ENCODE measurements at regions not wholly inside any gene's neighbourhood (a gene's known extent, or its start where the extent isn't known, plus 50 kb on each side); places are given as distances from the start of the nearest gene placed in this dataset.
A peak's percentile ranks its signal among the peaks of the same experiment; 100 is the strongest.

GRCh38 chr3:152516216-152516615, 247.5 kb downstream of the MBNL1 start:
- DNase-seq = no peak

- DNase-seq = no peak
These were observed 248.8 kb downstream of the MBNL1 start for GRCh38 chr3:152517502-152517901.

GRCh38 chr3:152518346-152518745, 249.6 kb downstream of the MBNL1 start:
- DNase-seq = no peak

- no peak for DNase-seq
These were observed 250.6 kb downstream of the MBNL1 start for GRCh38 chr3:152519376-152519775.

DNA sequence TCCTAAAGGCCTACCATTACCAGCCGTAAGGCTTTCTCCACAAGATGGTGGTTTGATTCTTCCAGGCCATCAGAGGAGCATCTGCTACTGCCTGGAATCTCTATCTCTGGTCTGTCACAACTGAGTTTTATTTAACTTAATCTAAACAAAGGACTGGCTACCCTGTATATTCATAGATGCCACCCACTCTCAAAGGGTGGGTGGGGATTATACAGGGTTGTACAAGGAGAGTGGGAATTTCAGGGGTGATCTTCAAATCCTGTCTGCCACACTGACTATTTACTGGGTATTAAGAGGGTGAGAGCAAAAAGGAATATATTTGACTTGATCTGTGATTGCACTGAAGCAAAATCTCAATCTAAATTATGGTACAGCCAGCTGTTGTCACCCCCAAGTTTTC, 253.3 kb downstream of the MBNL1 start:
- DNase-seq = no peak

GRCh38 chr3:152524198-152525140, 255.7 kb downstream of the MBNL1 start:
- peak; percentile 25 to 40 for DNase-seq

GRCh38 chr3:152531717-152532116, 263.0 kb downstream of the MBNL1 start:
- DNase-seq = no peak

DNA sequence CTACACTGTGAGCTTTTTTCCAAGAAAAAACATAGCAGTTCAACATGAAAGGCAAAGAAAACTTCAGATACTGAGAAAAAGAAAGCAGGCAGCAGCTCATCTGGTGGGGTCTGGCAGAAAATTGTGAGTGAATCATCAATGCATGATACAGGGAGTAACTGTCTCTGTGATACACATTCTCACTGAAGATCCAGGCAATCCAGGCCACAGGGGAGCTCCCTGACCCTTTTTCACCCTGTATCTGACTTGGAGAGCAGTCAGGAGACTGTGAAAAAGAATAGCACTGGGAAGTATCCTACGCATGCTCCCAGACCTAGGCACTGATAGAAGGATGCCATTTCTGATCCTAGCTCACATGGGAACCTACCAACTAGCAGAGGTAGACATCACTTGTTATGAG, 269.8 kb downstream of the MBNL1 start:
- no peak for DNase-seq

GRCh38 chr3:152539191-152539764, 270.5 kb downstream of the MBNL1 start:
- DNase-seq = no peak

DNA sequence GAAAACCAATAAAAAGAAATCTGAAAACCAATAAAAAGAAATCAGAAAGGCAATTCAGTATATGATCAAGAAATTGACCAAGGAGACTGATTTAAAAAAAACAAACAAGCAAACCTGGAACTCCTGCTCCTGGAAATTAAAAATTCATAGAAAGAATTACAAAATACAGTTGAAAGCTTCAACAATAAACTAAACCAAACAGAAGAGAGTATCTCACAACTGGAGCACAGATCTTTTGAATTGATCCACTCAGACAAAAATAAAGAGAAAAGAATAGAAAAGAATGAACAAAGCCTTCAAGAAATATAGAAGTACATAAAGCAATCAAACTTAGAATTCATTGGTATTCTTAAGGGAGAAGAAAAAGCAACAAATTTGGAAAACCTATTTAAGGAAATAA, 271.4 kb downstream of the MBNL1 start:
- no peak for DNase-seq

- no peak for DNase-seq
These were observed 278.4 kb downstream of the MBNL1 start for GRCh38 chr3:152547153-152547552.

- no peak for DNase-seq
These were observed 280.5 kb downstream of the MBNL1 start for GRCh38 chr3:152549263-152549662.

- DNase-seq = no peak
These were observed 281.6 kb downstream of the MBNL1 start for GRCh38 chr3:152550284-152550683.

DNA sequence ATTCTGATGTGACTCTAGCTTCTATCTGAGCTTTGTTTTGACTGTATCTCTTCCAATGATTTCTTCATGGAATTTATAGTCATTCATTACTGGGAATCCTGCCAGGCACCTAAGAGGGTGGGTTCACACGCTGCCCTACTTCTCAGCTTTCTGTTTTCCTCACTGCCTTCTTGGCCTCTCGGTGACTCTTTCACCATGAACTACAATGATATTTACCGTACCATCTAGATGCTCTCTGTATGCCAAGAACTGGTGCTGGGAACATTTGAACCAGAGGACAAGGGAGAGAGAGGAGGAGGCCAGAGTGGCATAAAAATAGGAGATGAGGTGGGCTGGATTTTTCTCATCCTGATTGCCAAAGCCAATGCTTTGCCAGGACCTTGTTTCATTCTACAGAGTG, 280.0 kb upstream of the P2RY1 start:
- DNase-seq = no peak

- no peak for DNase-seq
These were observed 279.2 kb upstream of the P2RY1 start for GRCh38 chr3:152555666-152556291.

GRCh38 chr3:152556731-152557254, 278.1 kb upstream of the P2RY1 start:
- no peak for DNase-seq

GRCh38 chr3:152557302-152557999, 277.5 kb upstream of the P2RY1 start:
- no peak for DNase-seq

DNA sequence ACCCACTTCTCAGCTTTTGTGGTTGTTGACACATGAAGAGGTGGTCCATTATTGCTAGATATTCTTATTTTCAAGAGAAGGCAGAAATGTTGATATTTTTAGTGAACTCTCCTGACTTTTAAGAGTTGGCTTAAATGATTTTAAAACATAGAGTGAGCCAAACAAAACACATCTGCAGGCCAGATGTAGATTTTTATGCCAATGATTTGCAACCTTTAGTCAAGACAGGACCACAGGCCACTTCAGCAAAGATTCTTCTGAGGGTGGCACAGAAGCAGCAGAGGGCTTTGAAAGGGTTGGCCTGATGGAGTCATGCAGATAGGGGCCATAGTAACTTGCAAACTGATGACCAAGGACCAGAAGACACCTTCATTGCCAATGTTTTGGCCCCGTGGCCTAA, 276.5 kb upstream of the P2RY1 start:
- DNase-seq = no peak

GRCh38 chr3:152559246-152559645, 275.7 kb upstream of the P2RY1 start:
- DNase-seq = no peak

GRCh38 chr3:152564459-152564858, 270.5 kb upstream of the P2RY1 start:
- DNase-seq = no peak

DNA sequence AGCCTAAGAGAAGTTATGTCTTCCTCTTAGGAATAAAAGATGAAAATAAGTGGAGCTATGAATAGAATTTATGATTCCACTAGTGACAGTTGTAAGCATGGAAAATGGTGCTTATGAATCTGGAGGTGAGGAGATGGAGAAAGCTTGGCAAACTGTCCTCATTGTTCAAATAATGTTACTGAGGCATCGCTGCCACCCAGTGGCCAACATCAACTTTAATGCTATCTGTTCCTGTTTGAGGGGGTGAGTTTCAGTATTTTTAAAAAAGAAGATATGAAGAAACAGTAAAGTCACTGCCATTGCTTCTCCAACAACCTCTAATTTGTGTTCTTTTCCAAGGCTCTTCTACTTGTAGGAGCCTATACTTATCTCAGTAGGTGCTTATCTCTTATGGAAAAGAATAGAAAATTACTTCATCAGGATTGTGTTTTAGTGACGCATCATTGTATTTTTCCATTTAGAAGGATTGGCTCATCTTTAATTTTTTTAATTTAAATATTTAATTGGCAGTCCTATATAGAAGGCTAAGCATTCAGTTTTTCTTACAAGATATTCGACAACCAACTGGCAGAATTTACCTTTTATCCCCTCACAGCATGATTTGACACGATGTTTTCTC, 260.4 kb upstream of the P2RY1 start:
- DNase-seq = peak; percentile 7 to 24

GRCh38 chr3:152578769-152579168, 256.2 kb upstream of the P2RY1 start:
- DNase-seq = no peak

- no peak for DNase-seq
These were observed 253.0 kb upstream of the P2RY1 start for GRCh38 chr3:152581951-152582350.

Measured in SHP77 (cell line).